OCI-LY1 (cell line): ENCODE measurements at regions not wholly inside any gene's neighbourhood (a gene's known extent, or its start where the extent isn't known, plus 50 kb on each side); places are given as distances from the start of the nearest gene placed in this dataset.
A peak's percentile ranks its signal among the peaks of the same experiment; 100 is the strongest.

ENCODE experiments used
- H2AFZ ChIP-seq: fragments of 200-600 bp; sonication (generic), shearing (Covaris generic); 2 replicates; pipeline ENCODE4 v1.6.0; 2014; ENCODE audit warnings: antibody characterized with exemption, mild to moderate bottlenecking, low read length
- H3F3A ChIP-seq: fragments of 200-600 bp; sonication (generic), shearing (Covaris generic); 2 replicates; pipeline ENCODE4 v1.6.0; 2014; ENCODE audit warnings: mild to moderate bottlenecking, antibody characterized with exemption, low read length, moderate library complexity; ENCODE audit not compliant: insufficient read depth
- H3K27ac ChIP-seq: fragments of 200-600 bp; sonication (generic); 2 replicates; pipeline ENCODE4 v1.5.1; 2014; ENCODE audit warnings: low read length, mixed run types, mild to moderate bottlenecking, low read depth; ENCODE audit not compliant: poor library complexity, severe bottlenecking
- H3K27me3 ChIP-seq: fragments of 200-600 bp; sonication (generic); 2 replicates; pipeline ENCODE4 v1.6.0; 2014; ENCODE audit warnings: antibody characterized with exemption, mild to moderate bottlenecking, low read length, moderate library complexity; ENCODE audit not compliant: insufficient read depth
- H3K36me3 ChIP-seq: fragments of 200-600 bp; sonication (generic); 2 replicates; pipeline ENCODE4 v1.6.1; 2014; ENCODE audit warnings: mild to moderate bottlenecking, antibody characterized with exemption, low read length, moderate library complexity, mixed read lengths; ENCODE audit not compliant: insufficient read depth
- H3K4me1 ChIP-seq: fragments of 200-600 bp; sonication (generic); 2 replicates; pipeline ENCODE4 v1.5.1; 2014; ENCODE audit warnings: mild to moderate bottlenecking, low read length, moderate library complexity; ENCODE audit not compliant: insufficient read depth, severe bottlenecking
- H3K4me2 ChIP-seq: fragments of 200-600 bp; sonication (generic), shearing (Covaris generic); 2 replicates; pipeline ENCODE4 v1.6.1; 2014; ENCODE audit warnings: low read length
- H3K4me3 ChIP-seq: fragments of 200-600 bp; sonication (generic); 2 replicates; pipeline ENCODE4 v1.5.1; 2014; ENCODE audit warnings: low read length, low read depth, mild to moderate bottlenecking, mixed read lengths; ENCODE audit not compliant: poor library complexity, severe bottlenecking
- H3K79me2 ChIP-seq: fragments of 200-600 bp; shearing (Covaris generic); 2 replicates; pipeline ENCODE4 v1.6.1; 2016; ENCODE audit warnings: mixed run types, low read length, mixed read lengths; ENCODE audit not compliant: insufficient read depth
- H3K9ac ChIP-seq: fragments of 200-600 bp; sonication (generic), shearing (Covaris generic); 2 replicates; pipeline ENCODE4 v1.6.1; 2014; ENCODE audit warnings: mild to moderate bottlenecking, low read length, mixed read lengths
- H3K9me2 ChIP-seq: fragments of 200-600 bp; sonication (generic), shearing (Covaris generic); 2 replicates; pipeline ENCODE4 v1.6.1; 2014; ENCODE audit warnings: low read depth, mild to moderate bottlenecking, low read length, mixed read lengths
- H3K9me3 ChIP-seq: fragments of 200-600 bp; shearing (Covaris generic); 2 replicates; pipeline ENCODE4 v1.6.1; 2014; ENCODE audit warnings: low read length, mixed read lengths
- H4K20me1 ChIP-seq: fragments of 200-600 bp; sonication (generic), shearing (Covaris generic); 2 replicates; pipeline ENCODE4 v1.6.0; 2016; ENCODE audit warnings: mild to moderate bottlenecking, low read length; ENCODE audit not compliant: insufficient read depth
- CTCF ChIP-seq: fragments of 200-600 bp; sonication (generic), shearing (Covaris generic); IDR thresholded peaks from 2 replicates; pipeline ENCODE4 v1.5.1; 2017; ENCODE audit warnings: mild to moderate bottlenecking, antibody characterized with exemption, low read length, moderate library complexity, mixed read lengths
- EZH2 ChIP-seq: fragments of 200-600 bp; sonication (generic), shearing (Covaris generic); IDR thresholded peaks from 2 replicates; pipeline ENCODE4 v1.8.0; 2017; ENCODE audit warnings: borderline replicate concordance, mixed run types, mild to moderate bottlenecking, antibody characterized with exemption, low read length, moderate library complexity, mixed read lengths

GRCh38 chr5:124088289-124089032 is 576.5 kb downstream of the CSNK1G3 start:
- Histone ChIP-seq H3K9me2 (no peaks in the 10 kb centered on the region), H3K79me2 (no peaks in the 10 kb centered on the region), H3K4me3 (no peak overlapping the region), H3K4me1 (peaks cover 4% of the 10 kb centered on the region), H2AFZ (0 out of 2 replicates have a peak overlapping the region, but pooled peaks have one; percentile 23), H4K20me1 (no peaks in the 10 kb centered on the region), H3F3A (no peaks in the 10 kb centered on the region), H3K9ac (no peak overlapping the region), H3K27me3 (no peaks in the 10 kb centered on the region), H3K4me2 (no peak overlapping the region), H3K9me3 (peaks cover 3% of the 10 kb centered on the region; the same call in 1 of the 2 replicates), H3K36me3 (no peaks in the 10 kb centered on the region), H3K27ac (no peak overlapping the region)
- TF ChIP-seq EZH2 (no peak), CTCF (no peak)

- Histone ChIP-seq H3K4me1 (peaks cover 5% of the 10 kb centered on the region), H3K4me2 (no peak overlapping the region), H3K9me3 (0 out of 2 replicates have a peak, but pooled peaks cover under 1% of the 10 kb centered on the region), H3K79me2 (no peaks in the 10 kb centered on the region), H3K4me3 (no peak overlapping the region), H3K27ac (no peak overlapping the region), H3K27me3 (no peaks in the 10 kb centered on the region), H3K9ac (no peak overlapping the region), H2AFZ (no peak overlapping the region), H3F3A (no peaks in the 10 kb centered on the region), H3K9me2 (no peaks in the 10 kb centered on the region), H4K20me1 (no peaks in the 10 kb centered on the region), H3K36me3 (no peaks in the 10 kb centered on the region)
- no peak for TF ChIP-seq EZH2
- no peak for TF ChIP-seq CTCF
Observed at GRCh38 chr5:124087752-124088151, 575.8 kb downstream of the CSNK1G3 start.

DNA sequence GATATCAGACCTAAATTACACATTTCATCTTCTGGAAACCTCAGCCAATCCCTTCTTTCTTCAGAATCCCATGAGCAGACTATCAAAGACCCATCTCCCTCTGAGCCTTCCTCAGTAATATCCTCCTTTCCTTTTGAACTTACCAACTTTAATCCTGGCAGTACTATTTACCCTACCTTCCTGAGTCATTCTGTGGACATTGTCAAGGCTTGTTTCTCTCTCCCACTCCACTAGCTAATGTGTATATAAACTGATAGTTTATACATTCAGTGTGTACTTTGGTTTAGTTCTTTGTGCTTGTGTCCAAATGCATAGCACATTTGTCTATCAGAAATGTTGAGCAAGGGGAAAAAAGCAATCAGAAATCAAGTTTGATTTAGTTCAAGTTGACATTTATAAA is 568.3 kb downstream of the CSNK1G3 start:
- H3K79me2 ChIP-seq, result no peaks in the 10 kb centered on the region
- H3K36me3 ChIP-seq, result no peaks in the 10 kb centered on the region
- no peak overlapping the region for H3K27ac ChIP-seq
- TF ChIP-seq EZH2 (no peak), CTCF (no peak)
- no peak overlapping the region for H2AFZ ChIP-seq
- H3K9me3 ChIP-seq, result 0 out of 2 replicates have a peak, but pooled peaks cover 3% of the 10 kb centered on the region
- no peak overlapping the region for H3K4me2 ChIP-seq
- no peaks in the 10 kb centered on the region for H3F3A ChIP-seq
- H4K20me1 ChIP-seq, result no peaks in the 10 kb centered on the region
- no peak overlapping the region for H3K4me3 ChIP-seq
- no peaks in the 10 kb centered on the region for H3K27me3 ChIP-seq
- H3K4me1 ChIP-seq, result peaks cover 18% of the 10 kb centered on the region
- H3K9me2 ChIP-seq, result no peaks in the 10 kb centered on the region
- no peak overlapping the region for H3K9ac ChIP-seq
